HG02798 (cell line): ENCODE measurements at regions not wholly inside any gene's neighbourhood (a gene's known extent, or its start where the extent isn't known, plus 50 kb on each side); places are given as distances from the start of the nearest gene placed in this dataset.

Experiments used
- ATAC-seq: cut with Tn5 transposase; IDR thresholded peaks from one replicate; pipeline ENCODE4 v1.9.1; 2021; ENCODE audit warnings: mild to moderate bottlenecking; ENCODE audit not compliant: unreplicated experiment, poor library complexity

GRCh38 chr17:13253733-13254410 lies 236.0 kb upstream of the ELAC2 start:
- no peak for ATAC-seq

- ATAC-seq = no peak
Measured at GRCh38 chr17:13244513-13244912, 226.7 kb upstream of the ELAC2 start.

DNA sequence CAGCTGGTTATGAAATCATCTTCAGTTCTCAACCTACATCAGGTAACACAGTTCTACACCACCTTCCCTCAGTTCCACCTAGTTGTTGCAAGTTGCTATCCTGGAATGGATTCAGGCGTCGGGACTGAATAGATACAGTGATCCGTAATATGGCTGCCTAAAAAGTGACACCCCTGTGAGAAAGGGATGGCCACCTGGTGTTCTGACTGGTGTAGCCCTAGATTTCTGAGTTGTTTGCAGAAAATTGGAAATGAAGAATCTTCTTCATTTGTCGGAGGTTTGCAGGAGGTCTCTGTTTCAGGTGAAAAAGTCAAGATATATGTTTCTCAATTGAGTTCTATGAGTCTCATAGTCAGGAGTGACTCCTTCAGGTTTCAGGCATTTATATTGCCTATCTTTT lies 225.8 kb upstream of the ELAC2 start:
- ATAC-seq = no peak

DNA sequence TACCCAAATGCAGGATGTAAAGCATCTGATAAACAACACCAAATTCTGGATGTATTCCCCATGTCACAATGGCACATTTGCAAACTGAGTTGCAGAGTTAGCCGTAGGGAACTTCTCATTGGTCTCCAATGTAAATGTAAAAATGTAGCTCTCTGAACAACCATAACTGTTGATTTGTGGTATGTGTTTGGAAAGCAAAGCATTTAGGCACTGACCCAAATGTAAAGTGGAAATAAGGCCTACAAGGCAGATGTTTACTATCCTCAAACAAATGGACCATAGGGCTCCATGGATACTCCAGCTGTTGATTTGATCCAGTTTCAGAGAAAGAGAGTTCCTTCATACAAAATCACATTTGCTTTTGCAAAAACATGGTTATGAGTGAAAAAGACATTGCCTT lies 223.0 kb upstream of the ELAC2 start:
- no peak for ATAC-seq

GRCh38 chr17:13230350-13231264 lies 212.8 kb upstream of the ELAC2 start:
- ATAC-seq = no peak

DNA sequence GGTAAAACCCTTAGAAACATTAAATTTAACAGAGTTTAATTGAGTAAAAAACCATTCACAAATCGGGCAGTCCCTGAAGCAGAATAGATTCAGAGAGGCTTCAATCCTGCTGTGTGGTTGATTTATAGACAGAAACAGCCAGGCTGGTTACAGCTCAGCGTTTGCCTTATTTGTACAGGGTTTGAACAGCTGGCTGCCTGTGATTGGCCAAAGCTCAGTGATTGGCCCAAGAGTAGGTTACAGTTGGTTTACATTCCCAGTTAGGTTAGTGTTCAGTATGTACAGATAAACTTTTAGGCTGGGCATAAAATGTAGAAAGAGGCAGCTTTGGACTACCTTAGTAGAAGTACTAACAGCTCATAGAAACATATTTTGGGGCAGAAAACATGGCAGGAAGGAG lies 210.4 kb upstream of the ELAC2 start:
- no peak for ATAC-seq

DNA sequence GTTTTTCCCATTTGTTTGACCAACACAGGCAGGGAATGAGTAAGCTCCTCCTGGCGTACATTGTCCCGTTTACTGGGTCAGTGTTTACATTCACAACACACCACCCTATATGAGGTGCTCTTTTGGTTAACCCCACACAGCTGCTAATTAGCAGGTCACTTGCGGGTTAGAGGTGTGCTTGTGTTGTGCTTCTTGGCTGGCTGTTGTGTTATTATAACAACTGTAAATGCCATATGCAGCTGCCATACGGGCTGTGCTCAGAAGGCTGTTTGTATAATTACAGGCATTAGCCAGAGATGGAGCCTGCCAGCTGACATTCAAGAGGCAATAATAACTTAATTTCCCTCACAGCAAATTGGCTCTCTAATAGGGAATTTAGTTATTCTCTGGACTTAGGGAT lies 205.1 kb upstream of the ELAC2 start:
- ATAC-seq = no peak

DNA sequence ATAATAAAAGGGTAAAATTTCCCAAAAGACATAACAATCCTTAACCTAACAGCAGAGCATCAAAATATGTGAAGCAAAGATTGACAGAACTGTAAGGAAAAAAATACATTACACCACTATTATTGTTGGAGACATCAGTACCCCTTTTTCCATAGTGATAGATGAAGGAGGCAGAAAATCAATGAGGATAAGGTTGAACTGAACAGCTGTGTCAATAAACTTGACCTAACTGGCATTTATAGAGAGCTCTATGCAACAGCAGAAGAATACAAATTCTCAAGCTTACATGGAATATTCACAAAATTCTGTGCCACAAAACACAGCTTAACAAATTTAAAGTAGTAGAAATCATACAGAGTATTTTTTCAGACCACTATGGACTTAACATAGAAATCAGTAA lies 195.0 kb upstream of the ELAC2 start:
- ATAC-seq = no peak

GRCh38 chr17:13209081-13209480 lies 191.3 kb upstream of the ELAC2 start:
- ATAC-seq = no peak

DNA sequence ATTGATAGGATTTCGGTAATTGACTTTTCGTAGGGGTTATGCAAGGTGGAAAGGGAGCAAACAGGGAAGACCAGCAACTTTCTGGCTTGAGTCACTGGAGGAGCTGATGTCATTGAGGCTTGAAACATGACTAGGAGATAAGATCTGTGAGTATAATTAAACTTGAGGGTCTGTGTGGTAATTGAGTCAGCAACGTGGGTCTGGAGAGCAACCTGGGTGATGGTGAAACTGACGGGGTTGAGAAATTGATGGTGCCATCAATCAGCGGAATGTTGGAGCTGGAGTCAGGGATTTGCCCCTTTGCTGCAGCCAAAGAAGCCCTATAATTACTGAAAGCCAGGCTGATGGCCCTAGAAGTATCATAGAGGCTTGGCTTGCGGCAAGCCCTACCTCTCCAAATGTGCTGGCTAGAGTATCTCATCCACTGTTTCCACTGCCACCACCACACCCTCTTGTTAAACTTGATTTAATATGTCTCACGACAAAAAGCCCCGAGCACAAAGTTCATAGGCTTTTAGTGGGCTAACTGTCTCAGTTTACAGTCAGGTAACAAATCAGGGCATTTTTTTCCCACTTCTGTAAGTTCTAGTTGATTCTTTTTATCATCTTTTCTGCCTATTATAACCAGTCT lies 186.9 kb upstream of the ELAC2 start:
- ATAC-seq = no peak

DNA sequence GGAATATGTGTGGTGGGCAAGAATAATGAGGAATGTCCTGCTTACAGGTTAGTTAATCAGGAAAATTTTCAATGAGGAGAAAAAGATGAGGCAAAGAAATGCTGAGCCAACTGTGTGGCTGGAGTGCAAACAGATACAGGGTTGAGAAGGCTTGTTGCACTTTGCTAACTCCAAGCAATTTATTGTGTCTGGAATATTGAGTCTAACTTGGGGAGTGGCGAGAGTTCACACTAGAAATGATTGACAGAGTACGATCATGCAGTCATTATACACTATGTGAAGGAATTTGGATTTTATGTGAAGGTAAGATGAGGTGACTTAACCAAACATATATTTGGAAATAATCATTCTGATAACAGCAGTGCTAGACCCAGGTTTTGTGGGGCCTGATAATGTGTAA lies 185.0 kb upstream of the ELAC2 start:
- no peak for ATAC-seq

GRCh38 chr17:13200671-13201070 lies 182.8 kb upstream of the ELAC2 start:
- ATAC-seq = no peak

- no peak for ATAC-seq
Measured at GRCh38 chr17:13199425-13199824, 181.6 kb upstream of the ELAC2 start.

- ATAC-seq = no peak
Measured at GRCh38 chr17:13197586-13197985, 179.8 kb upstream of the ELAC2 start.

- ATAC-seq = no peak
Measured at GRCh38 chr17:13194887-13195286, 177.1 kb upstream of the ELAC2 start.

- ATAC-seq = no peak
Measured at GRCh38 chr17:13182854-13183253, 165.0 kb upstream of the ELAC2 start.

DNA sequence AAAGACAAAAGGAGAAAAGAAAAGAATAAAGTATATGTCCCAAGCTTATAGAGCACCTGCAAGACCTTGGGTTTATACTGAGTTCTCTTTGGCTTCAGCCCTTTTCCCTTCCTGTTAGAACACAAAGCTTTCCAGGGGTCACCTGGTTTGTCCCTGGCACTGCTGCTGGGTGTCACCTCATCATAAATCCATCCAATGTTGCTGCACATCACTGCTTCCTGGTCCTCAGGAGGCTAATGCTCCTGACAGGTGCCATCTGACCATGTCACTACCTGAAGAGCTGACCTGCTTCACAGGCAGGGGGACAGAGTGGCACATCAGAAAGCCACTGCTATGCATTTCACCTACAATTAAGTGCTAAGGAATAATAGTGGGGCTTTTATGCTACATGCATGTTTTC lies 164.6 kb upstream of the ELAC2 start:
- ATAC-seq = no peak

- ATAC-seq = no peak
Measured at GRCh38 chr17:13181683-13182082, 163.9 kb upstream of the ELAC2 start.

DNA sequence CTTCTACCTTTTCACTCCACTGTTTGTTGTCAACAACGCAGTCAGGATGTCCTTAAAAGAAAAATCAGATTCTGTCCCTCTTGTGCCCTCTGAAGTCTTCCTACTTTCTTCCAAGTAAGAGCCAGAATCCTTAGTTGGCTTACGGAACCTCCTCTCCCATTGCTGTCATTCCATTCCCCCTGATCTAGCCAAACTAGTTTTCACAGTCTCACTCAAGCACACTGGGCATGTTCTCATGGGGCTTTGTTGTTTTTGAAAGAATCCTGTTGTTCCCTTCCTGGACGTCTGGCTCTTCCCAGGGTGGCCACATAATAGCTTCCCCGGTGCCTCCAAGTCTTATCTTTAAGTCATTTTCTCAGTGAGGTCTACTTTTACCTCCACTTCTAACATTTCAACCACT lies 158.6 kb upstream of the ELAC2 start:
- ATAC-seq = no peak

- ATAC-seq = no peak
Measured at GRCh38 chr17:13171790-13172189, 154.0 kb upstream of the ELAC2 start.

DNA sequence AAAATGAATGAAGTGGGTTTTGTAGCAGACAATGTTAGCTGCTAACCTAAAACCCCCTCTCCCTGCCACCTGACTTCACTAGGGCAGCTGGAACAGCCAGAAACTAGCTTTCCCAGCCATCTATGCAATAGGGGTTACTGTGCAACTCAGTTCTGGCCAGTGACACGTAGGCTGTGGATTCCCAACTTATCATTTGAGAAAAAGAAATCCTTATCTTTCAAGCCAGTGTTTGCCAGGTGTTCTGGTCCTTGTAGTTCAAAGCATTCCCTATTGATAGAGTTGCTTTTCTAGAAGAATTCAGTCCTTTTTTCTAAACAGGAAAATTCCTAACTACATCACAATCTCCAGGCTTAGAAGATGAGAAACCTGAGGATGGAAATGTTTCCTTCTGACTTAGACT lies 144.5 kb upstream of the ELAC2 start:
- no peak for ATAC-seq
